HG02759 (cell line): ENCODE measurements at regions not wholly inside any gene's neighbourhood (a gene's known extent, or its start where the extent isn't known, plus 50 kb on each side); places are given as distances from the start of the nearest gene placed in this dataset.
A peak's percentile ranks its signal among the peaks of the same experiment; 100 is the strongest.
"Not testable (repeated sequence)": the region's sequence is repeated elsewhere in the genome, so short reads cannot be mapped to it uniquely, and the experiment has no call there.

Experiments
- ATAC-seq: cut with Tn5 transposase; IDR thresholded peaks from one replicate; pipeline ENCODE4 v1.9.1; 2021; ENCODE audit warnings: mild to moderate bottlenecking, moderate library complexity; ENCODE audit not compliant: unreplicated experiment

DNA sequence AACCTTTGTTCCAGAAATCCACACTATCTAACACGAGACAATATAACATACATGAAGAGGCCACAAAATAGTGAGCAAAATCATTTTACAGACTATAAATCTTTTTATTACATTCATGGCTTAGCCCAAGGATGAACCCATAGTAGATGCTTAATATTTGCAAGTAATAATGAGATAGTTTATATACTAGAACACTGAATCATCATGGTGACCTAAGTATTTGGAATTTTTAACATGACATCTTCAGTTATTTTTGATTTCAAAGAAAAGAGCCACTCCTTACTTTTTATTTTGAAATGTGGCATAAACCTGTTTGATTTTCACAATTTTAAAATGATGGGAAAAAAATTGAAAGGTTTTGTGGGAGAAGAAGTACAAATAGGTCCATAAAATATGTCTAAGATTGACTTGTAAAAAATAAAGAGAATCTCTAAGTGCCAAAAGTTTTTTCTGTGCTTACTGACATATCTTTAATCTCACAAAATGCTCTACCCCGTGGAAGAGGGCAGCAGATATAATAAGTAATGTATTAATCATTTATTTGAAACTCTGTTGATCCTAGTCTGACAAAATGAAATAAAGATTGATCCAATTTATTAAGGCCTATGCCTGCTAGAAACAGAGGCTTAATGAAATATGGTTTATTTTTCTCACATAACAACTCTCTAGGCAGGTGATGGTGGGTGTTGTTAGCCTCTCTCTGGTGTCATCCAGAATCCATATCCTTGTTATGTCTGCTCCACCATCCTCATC is 224.5 kb upstream of the CENPE start:
- ATAC-seq, result no peak

DNA sequence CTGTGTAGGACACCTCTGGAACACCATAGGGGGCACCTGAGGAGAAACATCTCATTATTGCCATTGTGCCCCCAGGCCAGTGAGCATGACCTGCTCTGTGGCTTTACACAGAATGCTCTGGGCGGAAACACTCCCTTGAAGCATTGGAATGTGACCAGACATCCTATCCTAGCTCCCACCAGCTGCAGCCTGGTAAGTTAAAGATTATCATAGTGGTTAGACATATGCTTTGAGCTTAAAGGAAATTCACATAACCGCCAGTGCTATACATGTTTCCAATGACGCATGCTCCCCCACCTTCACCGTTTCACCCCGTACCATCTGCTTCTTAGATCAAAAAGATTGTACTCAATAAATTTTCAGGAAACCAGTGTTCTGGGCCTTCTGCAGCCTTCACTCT is 217.7 kb upstream of the CENPE start:
- ATAC-seq, result no peak

DNA sequence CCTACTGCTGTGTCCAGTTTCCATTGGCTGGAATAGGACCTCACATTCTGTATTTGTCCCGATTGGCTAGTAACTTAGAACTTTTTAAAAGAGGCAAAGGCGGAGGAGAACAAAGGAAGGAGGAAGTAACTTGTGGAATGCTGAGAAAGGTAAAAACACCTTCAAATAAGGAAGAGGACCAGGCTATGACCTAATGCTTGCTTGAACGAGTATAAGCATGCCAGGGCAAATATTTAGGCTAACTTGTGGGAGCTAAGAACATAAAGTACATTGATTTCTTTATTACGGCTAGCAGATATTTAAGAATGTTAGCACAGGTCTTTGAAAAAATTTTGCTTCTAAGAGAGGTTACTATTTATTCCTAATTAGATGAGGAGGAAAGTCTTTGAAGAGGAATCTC is 214.5 kb upstream of the CENPE start:
- ATAC-seq, result not testable (repeated sequence)

DNA sequence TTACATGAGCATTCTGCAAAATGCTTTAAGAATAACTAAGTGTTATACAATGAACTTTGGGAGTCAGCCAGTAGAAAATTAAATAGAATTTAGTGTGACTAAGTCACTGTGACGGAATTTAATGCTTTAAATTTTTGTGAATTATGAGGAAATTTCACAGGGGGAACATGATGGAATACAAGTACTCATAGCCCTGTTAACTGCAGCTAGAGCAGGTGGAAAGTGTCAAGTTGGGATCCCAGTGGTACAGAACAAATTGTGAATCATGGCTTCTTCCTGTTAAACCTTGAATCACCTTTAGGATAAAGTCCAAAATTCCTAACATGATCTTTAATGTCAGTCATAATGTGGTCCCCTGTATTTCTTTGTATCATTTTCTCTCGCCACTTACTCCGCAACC is 212.2 kb upstream of the CENPE start:
- no peak for ATAC-seq

DNA sequence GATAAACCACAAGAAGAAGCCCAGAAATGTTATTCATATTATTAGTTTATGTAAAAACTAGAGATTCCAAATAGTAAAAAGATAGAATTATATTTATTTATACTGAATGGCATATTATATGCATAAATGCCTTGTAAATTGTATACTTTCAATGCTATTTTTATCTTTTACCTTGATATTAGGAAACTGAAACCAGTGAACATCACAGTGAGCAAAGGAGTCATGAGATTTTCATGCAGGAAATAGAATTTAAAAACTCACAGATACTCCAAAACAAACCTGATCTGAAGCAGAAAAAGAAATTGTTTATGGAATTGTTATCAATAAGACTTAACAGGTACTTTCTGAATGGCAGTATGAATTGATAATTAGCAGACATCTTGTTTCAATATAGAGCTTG is 207.3 kb upstream of the CENPE start:
- no peak for ATAC-seq

DNA sequence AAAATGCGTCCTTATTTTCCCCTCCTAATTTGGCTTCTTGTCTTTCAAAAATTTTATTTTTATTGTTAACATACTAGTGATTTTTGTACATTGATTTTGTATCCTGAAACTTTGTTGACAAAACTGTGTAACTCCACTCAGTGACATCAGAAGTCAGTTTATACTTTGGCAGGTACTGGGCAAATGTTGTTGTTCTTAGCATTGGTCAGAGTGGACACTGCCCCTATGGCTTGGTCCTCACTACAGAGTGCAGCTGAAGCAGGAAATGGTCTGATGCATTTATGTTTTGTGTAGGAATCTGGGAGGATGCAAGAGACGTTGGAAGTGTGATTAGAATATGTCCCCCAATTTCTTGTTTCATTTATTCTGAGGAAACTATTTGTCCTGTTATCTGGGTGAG is 205.5 kb upstream of the CENPE start:
- ATAC-seq, result no peak

DNA sequence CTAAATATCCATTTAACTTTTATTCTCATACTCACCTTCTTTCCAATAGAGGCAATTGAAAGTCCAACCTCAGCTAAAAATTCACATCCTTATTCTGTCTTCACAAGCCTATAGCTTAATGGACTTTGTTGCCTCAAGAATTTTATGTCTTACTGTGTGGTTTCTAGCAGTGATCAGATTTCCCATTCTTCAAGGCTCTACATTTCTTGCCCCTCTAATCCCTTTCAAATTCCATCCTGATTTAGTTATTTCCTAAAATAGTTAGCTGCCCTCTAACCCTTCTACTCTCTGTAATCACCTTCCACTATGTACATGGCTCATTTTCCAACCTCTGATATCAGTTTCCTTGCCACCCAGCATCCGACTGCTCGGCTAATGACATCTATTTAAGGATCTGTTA is 204.1 kb upstream of the CENPE start:
- no peak for ATAC-seq

DNA sequence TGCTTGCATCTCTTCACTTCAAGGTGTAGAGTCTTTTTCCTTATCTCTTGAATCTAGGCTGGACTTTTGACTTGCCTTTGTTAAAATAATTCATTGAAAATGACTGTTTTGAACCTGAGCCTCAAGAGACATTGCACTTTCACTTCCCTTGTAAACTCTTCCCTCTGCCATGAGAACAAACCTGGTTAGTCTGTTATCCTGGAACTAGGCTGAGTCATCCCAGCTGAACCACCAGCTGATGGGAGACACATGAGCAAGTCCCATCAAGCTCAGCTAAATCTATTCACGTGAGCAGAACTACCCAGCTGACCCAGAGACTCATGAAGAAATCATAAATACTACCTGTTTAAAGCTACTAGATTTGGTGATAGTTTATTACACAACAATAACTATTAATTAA is 202.3 kb upstream of the CENPE start:
- peak; percentile 69 for ATAC-seq

DNA sequence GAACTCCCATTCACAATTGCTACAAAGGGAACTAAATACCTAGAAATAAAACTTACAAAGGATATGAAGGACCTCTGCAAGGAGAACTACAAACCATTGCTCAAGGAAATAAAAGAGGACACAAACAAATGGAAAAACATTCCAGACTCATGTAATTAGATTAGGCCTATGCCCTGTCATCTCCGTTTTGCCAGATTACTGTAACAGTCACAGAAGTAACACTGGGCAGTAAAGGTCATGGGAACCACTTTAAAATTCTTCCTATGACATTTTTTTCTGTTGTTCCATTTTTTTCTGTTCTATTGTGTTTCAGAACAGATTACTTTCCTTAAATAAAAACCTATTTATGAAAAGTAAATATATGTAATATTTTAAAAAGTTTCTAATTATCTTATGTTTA is 199.4 kb upstream of the CENPE start:
- no peak for ATAC-seq

DNA sequence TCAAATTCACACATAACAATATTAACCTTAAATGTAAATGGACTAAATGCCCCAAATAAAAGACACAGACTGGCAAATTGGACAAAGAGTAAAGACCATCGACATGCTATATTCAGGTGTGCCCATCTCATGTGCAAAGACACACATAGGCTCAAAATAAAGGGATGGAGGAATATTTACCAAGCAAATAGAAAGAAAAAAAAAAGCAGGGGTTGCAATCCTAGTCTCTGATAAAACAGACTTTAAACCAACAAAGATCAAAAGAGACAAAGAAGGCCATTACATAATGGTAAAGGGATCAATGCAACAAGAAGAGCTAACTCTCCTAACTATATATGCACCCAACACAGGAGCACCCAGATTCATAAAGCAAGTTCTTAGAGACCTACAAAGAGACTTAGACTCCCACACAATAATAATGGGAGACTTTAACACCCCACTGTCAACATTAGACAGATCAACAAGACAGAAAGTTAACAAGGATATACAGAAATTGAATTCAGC is 189.4 kb upstream of the CENPE start:
- not testable (repeated sequence) for ATAC-seq

DNA sequence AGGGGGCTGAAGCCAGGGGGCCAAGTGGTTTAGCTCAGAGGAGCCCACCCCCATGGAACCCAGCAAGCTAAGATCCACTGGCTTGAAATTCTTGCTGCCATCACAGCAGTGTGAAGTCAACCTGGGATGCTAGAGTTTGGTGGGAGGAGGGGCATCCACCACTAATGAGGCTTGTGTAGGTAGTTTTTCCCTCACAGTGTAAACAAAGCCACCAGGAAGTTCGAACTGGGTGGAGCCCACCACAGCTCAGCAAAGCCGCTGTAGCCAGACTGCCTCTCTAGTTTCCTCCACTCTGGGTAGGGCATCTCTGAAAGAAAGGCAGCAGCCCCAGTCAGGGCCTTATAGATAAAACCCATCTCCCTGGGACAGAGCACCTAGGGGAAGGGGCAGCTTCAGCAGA is 187.4 kb upstream of the CENPE start:
- not testable (repeated sequence) for ATAC-seq

DNA sequence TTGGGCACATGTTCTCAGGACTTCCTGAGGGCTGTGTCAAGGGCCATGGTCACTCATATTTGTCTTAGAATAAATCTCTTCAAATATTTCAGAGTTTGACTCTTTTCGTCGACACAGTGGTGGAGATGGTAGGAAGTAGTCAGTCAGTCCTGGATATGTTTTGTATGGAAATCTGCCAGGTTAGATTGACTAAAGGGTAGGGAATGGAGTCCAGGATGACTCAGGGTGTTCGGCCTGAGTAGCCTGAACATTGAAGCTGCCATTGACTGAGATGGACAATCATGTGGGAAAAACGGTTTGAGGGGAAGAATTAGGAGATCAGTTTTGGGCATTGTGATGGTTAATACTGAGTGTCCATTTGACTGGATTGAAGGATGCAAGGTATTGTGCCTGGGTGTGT is 177.1 kb upstream of the CENPE start:
- no peak for ATAC-seq

DNA sequence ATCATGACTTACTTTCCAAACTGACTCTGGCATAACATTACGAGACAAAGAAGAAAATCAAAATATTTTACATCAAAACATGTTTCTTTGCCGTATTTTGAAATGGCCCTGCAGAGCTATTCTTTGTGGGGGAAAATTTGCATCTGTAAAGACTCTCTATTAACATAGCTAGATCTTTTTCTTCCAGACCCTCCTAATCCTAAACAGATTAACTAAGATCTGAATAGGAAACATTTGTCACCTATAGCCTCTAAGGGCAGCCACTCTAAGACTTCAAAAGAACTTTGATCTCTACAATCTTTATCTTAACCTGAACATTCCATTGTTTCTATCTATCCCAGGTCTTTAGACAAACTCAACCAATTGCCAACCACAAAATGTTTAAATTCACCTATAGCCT is 176.6 kb upstream of the CENPE start:
- ATAC-seq, result no peak

DNA sequence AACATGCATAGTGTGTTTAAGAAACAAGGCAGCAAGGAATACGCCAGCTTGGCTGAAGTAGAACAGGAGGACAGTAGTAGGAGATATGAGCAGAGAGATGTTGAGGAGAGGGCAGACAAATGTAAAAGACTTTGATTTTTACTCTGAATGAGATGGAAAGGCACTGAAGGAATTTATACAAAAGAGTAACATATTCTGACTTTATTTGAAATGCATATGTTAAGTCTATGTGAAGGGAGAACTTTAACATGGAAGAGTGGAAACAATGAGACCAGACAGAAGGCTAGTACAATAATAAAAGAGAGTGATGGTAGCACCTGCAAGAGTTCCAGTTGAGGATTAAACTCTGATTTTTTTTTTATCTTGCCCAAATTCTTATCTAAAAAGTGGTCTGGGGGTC is 176.2 kb upstream of the CENPE start:
- no peak for ATAC-seq

DNA sequence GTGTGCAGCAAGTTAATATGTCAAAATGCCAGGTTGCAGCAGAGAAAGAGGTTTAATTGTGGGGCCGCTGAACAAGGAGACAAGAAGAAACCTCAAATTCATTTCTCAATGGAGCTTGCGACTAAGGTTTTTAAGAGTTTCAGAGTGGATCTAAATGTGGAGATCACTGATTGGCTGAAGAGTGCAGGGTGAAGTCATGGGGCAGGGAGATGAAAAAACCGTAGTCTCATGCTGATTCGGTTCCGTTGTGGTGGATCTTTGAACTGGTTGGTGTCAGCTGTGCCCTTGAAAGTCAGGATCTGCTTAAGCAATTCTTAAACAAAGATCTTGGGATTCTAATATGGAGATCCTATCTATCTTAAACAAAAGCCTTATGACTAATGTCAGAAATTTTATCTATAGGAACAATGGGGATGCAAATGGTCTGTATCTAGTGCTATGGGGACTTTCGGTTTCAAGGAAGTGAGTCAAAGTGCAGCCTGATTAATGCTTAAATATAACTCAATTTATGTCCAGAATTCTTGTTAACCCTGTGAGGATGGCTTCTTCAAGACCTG is 173.9 kb upstream of the CENPE start:
- no peak for ATAC-seq

DNA sequence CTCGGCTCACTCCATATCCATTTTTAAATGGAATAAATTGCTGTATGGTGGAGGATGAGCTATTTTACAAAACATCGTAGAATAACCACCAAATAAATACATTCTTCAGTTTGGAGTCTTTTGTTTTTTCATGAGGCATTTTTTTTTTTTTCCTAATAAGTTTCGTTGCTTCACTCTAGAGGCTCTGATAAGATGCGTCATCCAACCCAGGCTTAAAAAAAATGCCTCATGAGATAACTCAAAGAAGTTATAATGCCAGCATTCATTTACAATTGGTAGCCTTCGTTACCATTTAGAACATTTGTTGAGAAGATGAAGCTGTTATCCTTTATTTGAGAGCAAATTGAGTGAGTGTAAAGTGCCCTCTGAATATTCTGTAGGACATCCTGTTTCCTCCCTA is 172.2 kb upstream of the CENPE start:
- ATAC-seq, result no peak

DNA sequence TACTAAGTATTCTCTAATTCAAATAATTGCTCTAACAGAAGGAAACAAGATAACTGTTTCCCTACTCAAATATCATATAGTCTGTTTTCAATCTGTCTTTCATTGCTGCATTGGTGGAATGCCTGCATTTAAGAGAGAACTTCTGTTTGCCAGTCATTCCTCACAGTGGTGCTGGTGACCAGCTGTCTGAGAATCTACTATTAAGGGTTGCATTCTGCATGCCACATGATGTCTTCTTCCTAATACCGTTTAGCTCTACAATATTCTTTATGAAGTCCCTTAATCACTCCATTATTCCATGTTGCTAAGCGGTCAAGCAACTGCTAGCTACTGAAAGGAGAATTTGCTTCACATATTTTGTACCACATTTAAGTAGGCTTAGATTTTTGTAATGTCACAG is 167.1 kb upstream of the CENPE start:
- no peak for ATAC-seq

DNA sequence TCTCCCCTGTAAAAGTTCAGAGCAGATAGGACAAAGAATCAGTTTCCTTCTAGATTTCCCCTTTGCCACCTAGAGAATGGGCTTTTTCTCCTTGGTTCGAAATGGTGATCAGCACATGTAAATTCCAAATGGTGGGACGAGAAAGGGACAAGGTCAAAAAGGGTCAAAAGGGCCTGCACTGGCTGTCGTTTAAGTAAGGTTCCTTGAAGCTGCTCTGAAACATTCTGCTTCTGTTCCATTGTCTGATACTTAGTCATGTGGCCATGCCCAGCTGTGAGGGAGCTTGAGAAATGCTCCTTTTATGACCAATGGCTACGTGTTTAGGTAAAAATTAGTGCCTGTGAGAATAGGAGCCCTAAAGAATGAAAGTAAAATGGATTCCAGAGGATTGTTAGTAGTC is 165.9 kb upstream of the CENPE start:
- ATAC-seq, result no peak

DNA sequence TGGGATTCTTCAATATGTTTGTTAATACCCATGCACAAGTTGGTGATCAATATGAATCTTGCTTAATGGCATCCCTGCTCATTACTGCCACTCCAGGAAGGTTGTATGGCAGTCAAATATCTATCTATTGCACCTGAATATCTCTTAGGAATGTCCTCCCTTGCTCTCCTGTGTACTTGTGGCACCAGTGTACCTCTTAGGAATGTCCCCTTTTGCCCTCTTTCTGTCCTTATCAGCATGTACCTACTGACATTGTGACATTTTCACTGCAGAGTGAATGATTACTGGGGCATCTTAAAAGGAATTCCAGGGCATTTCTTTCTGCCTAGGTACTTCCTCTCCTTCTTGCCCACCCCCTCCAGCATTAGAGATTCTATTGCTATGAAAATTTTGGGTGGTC is 163.8 kb upstream of the CENPE start:
- ATAC-seq, result no peak

DNA sequence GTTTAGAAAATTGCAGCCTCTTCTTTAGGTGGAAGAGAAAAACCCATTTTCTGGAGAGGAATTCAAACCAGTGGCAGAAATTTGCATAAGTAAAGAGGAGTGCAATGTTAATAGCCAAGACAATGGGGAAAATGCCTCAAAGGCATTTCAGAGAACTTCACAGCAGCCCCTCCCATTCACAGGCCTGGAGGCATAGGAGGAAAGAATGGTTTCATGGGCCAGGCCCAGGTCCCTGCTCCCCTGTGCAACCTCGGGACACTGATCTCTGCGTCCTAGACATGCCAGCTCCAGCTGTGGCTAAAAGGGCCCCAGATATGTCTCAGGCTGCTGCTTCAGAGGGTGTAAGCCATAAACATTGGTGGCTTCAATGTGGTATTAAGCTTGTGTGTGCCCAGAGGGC is 161.8 kb upstream of the CENPE start:
- ATAC-seq, result no peak

DNA sequence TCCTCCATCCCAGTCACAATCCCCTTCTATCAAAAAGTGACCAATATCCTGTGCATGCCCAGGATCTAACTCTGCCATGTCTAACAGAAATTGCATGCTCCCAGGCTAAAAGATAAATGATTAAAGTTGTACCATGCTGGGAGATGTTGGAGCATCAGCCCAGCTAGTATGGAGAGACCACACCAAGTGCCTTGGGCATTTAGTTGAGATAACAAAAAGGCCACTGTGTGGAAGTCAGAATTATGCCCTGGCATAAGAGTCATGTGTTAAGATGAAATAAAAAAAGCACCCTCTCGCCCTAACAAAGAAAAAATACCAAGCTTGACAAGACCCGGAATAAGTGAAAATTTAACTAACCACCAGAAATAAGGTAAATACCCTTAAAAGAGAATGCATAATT is 155.9 kb upstream of the CENPE start:
- no peak for ATAC-seq

DNA sequence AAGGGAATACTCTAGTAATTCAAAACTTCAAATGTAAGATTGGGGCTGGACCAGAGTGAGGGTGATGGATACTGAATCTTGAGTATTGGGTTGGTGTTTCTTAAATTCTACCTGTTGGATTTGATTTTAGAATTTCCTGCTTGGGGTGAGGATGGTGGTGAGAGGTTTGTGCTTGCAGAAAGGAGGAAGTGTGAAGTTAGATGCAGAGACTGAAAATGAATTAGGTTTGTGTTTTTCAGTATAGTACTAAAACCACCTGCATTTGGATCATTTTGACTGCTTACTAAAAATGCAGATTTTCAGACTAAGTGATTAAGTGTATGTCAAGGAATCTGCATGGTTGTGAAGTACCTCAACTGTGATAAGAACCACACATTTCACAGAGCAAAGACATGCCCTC is 131.5 kb upstream of the CENPE start:
- ATAC-seq, result no peak

DNA sequence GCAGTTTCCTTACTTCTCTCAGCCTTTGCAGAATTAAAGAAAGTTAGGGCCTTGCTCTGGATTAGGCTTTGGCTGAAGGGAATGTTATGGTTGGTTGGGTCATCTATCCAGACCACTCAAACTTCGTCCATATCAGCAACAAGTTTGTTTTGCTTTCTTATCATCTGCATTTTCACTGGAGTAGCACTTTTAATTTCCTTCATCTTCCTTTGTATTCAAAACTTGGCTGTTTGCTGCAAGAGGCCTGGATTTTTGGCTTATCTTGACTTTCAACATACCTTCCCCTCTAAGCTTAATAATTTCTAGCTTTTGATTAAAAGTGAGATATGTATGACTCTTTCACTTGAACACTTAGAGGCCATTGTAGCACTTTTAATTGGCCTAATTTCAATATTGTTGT is 126.7 kb upstream of the CENPE start:
- ATAC-seq, result no peak
